NCI-H187 (cell line): ENCODE measurements at regions not wholly inside any gene's neighbourhood (a gene's known extent, or its start where the extent isn't known, plus 50 kb on each side); places are given as distances from the start of the nearest gene placed in this dataset.
"Not testable (repeated sequence)": the region's sequence is repeated elsewhere in the genome, so short reads cannot be mapped to it uniquely, and the experiment has no call there.

Source experiments
- DNase-seq, 2 experiments: peaks; one replicate each; lab custom pipeline; 2025; lab: John Stamatoyannopoulos, UW

GRCh38 chr5:124179819-124180218, 566.6 kb downstream of the ZNF608 start:
- DNase-seq, result no peak

GRCh38 chr5:124178050-124178449, 568.4 kb downstream of the ZNF608 start:
- DNase-seq, result no peak

GRCh38 chr5:124176692-124177091, 569.7 kb downstream of the ZNF608 start:
- no peak for DNase-seq

GRCh38 chr5:124173386-124173785, 573.1 kb downstream of the ZNF608 start:
- no peak for DNase-seq

- no peak for DNase-seq
These were observed 573.9 kb downstream of the ZNF608 start for GRCh38 chr5:124172389-124173003.

- DNase-seq, result not testable (repeated sequence)
These were observed 578.3 kb downstream of the ZNF608 start for GRCh38 chr5:124168093-124168492.

- no peak for DNase-seq
These were observed 583.5 kb downstream of the ZNF608 start for GRCh38 chr5:124162767-124163532.

- no peak for DNase-seq
These were observed 585.2 kb downstream of the ZNF608 start for GRCh38 chr5:124161266-124161665.

GRCh38 chr5:124160265-124160664, 586.2 kb downstream of the ZNF608 start:
- DNase-seq, result no peak

- DNase-seq, result no peak
These were observed 589.1 kb downstream of the ZNF608 start for GRCh38 chr5:124157320-124157719.

GRCh38 chr5:124156415-124156996, 589.9 kb downstream of the ZNF608 start:
- no peak for DNase-seq

GRCh38 chr5:124154714-124155113, 591.7 kb downstream of the ZNF608 start:
- no peak for DNase-seq

- DNase-seq, result no peak
These were observed 592.9 kb downstream of the ZNF608 start for GRCh38 chr5:124153588-124153987.

- DNase-seq, result no peak
These were observed 597.9 kb downstream of the ZNF608 start for GRCh38 chr5:124148574-124148973.

- DNase-seq, result no peak
These were observed 606.4 kb downstream of the ZNF608 start for GRCh38 chr5:124140060-124140459.

GRCh38 chr5:124139477-124139876, 607.0 kb downstream of the ZNF608 start:
- no peak for DNase-seq

GRCh38 chr5:124136609-124137008, 609.8 kb downstream of the ZNF608 start:
- DNase-seq, result no peak

- no peak for DNase-seq
These were observed 611.5 kb downstream of the ZNF608 start for GRCh38 chr5:124134941-124135340.

- no peak for DNase-seq
These were observed 613.0 kb downstream of the ZNF608 start for GRCh38 chr5:124133406-124133805.

GRCh38 chr5:124132843-124133242, 613.6 kb downstream of the ZNF608 start:
- no peak for DNase-seq

- DNase-seq, result no peak
These were observed 615.0 kb downstream of the ZNF608 start for GRCh38 chr5:124131466-124131865.

- no peak for DNase-seq
These were observed 615.6 kb downstream of the ZNF608 start for GRCh38 chr5:124130816-124131215.

- DNase-seq, result no peak
These were observed 616.9 kb downstream of the CSNK1G3 start for GRCh38 chr5:124128867-124129266.
